ENCODE measurements at regions not wholly inside any gene's neighbourhood (a gene's known extent, or its start where the extent isn't known, plus 50 kb on each side); places are given as distances from the start of the nearest gene placed in this dataset.

DNA sequence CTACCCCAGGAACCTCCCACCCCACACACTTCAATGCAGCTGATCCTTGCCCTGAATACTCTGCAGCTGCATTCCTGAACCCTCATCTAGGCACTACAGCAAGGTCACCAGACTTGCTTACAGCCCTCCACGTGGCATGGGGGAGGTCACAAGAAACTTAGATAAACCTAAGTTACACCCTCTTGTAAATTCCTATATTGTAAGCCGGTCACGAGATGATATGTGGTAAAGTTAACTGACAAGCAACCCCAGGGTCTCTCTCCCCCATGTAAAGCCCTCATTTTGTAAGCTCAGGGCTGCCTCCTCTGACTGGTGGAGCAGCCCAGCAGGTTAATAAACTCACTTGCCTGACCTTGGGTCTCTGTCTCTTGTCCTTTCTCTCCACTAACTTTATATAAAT, 570.7 kb downstream of the PCDH7 start:
- TF ChIP-seq, protein P1, sequence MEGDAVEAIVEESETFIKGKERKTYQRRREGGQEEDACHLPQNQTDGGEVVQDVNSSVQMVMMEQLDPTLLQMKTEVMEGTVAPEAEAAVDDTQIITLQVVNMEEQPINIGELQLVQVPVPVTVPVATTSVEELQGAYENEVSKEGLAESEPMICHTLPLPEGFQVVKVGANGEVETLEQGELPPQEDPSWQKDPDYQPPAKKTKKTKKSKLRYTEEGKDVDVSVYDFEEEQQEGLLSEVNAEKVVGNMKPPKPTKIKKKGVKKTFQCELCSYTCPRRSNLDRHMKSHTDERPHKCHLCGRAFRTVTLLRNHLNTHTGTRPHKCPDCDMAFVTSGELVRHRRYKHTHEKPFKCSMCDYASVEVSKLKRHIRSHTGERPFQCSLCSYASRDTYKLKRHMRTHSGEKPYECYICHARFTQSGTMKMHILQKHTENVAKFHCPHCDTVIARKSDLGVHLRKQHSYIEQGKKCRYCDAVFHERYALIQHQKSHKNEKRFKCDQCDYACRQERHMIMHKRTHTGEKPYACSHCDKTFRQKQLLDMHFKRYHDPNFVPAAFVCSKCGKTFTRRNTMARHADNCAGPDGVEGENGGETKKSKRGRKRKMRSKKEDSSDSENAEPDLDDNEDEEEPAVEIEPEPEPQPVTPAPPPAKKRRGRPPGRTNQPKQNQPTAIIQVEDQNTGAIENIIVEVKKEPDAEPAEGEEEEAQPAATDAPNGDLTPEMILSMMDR (IDR thresholded peaks at IDR 0.05; ENCODE audit: borderline replicate concordance, insufficient read depth, low read depth, low read length) = no peak
- no peak overlapping the region for H3K4me3 ChIP-seq (ENCODE audit: low read depth, low read length)

DNA sequence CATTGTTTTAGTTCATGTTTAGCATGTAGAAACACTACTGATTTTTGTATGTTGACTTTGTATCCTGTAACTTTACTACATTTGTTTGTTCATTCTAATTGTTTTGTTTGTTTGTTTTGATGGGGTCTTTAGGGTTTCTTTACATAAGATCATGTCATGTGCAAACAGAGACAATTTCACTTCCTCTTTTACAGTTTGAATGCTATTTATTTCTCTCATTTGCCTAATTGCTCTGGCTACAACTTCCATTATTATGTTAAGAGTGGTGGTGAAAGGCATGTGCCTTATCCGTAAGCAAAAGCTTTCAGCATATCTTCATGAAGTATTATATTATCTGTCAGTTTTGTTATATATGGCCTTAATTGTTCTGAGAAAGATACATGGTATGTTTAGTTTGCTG, 571.1 kb downstream of the PCDH7 start:
- TF ChIP-seq, protein P1 (IDR thresholded peaks at IDR 0.05; ENCODE audit: borderline replicate concordance, insufficient read depth, low read depth, low read length) = no peak
- H3K4me3 ChIP-seq (ENCODE audit: low read depth, low read length) = no peak overlapping the region

DNA sequence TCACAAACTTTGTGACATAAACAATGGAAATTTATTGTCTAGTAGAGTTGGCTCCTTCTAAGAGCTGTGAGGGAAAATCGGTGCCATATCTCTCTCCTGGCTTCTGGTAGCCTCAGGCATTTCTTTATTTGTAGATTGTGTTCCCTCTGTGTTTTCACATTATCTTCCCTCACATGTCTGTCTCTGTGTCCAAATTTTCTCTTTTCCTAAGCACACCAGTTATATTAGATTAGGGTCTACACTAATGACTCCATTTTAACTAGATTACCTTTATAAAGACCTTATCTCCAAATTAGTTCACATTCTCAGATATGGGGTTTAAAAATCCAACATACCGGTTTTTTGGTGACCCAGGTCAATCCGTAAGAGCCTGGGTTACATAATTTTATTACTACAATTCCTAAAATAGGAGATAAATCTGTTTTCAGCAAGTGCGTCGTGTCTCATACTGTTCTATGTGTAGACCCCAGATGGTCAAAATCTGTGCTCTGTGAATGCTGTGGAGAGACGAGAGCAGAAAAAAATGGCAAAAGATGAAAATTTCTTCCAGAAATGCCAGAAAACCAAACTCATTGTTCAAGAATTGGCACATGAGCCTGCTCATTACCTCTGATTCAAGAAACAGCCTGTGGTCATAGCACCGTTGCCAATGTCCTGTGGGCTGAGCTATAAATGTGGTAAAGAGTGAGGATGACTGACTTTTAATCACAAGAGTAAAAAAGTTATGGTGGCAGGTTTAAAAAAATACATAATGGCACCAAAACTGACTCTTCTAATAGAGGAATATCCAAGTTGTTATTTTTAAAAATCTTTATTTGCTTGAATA, 574.7 kb downstream of the PCDH7 start:
- TF ChIP-seq, protein P1 (IDR thresholded peaks at IDR 0.05; ENCODE audit: borderline replicate concordance, insufficient read depth, low read depth, low read length) = no peak
- H3K4me3 ChIP-seq (ENCODE audit: low read depth, low read length) = no peak overlapping the region

DNA sequence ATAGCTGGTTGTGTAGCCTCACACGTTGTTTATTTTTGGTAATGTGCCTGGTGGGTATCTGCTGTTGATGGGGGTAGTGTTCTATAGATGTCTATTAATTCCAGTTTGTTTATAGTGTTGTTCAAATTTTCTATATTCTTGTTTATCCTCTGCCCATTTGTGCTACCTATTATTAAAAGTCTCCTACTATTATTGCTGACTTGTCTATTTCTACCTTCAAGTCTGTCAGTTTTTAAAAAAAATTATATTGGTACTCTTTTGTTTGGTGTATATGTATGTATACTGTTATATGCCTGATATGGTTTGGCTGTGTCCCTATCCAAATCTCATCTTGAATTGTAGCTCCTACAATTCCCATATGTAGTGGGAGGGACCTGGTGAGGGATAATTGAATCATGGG, 578.6 kb downstream of the PCDH7 start:
- no peak overlapping the region for H3K4me3 ChIP-seq (ENCODE audit: low read depth, low read length)
- TF ChIP-seq, protein P1 (IDR thresholded peaks at IDR 0.05; ENCODE audit: borderline replicate concordance, insufficient read depth, low read depth, low read length) = no peak

DNA sequence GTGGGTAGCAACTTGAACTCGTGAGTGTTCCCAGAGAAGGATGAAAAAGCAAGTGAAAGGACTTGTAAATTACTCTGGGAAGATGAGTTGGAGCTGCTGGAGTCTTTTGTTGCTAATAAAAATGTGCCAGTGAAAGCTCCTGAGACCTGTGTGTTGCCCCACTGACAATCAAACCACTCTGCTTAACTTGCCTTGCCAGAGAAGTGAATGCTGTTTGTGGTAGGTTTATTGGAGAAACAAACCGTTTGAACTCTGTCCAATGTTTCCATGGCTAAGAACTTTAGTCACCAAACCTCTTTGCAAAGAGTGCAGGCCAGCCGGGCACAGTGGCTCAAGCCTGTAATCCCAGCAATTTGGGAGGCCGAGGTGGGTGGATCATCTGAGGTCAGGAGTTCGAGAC, 586.9 kb downstream of the PCDH7 start:
- no peak overlapping the region for H3K4me3 ChIP-seq (ENCODE audit: low read depth, low read length)
- TF ChIP-seq, protein P1 (IDR thresholded peaks at IDR 0.05; ENCODE audit: borderline replicate concordance, insufficient read depth, low read depth, low read length) = no peak

DNA sequence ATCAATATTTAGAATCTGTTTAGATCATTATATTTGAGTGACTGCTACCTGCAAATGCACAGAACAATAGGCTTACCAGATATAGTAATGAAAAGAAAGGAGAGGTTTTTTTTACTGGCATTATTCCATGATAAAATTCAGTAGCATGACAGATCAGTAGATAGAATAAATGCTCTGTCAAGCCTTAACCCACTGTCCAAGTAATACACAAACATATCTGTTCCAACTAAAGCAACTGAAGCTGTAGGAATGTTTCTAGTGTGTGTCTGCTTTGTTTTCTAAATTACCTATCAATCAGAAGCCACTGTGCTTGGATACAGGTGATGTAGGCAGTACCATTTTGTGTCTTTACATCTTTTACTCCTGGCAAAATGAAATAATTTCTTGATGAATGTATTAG, 604.6 kb downstream of the PCDH7 start:
- TF ChIP-seq, protein P1 (IDR thresholded peaks at IDR 0.05; ENCODE audit: borderline replicate concordance, insufficient read depth, low read depth, low read length) = no peak
- no peak overlapping the region for H3K4me3 ChIP-seq (ENCODE audit: low read depth, low read length)

DNA sequence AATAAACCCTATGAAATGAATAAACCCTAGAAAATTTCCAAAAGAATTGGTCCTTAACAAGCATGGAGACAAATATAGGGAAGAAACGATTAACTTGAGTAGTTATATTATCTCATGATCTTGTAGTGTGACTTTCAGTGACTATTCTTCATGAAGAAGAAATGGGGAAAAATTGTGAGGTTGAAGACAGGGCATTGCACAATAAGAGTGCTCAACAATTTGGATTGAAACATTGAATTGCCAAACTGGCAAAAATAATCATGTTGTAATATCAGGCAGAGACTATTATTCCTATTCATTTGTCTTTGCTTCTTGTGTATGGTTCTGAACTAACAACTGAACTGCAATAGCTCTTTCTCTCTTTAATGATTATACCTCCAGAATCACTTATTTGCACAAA, 605.1 kb downstream of the PCDH7 start:
- H3K4me3 ChIP-seq (ENCODE audit: low read depth, low read length) = no peak overlapping the region
- TF ChIP-seq, protein P1 (IDR thresholded peaks at IDR 0.05; ENCODE audit: borderline replicate concordance, insufficient read depth, low read depth, low read length) = no peak

All from GM12875 (cell line).